Cardiac septum (tissue), 1 donor: ENCODE measurements at regions not wholly inside any gene's neighbourhood (a gene's known extent, or its start where the extent isn't known, plus 50 kb on each side); places are given as distances from the start of the nearest gene placed in this dataset.
A peak's percentile ranks its signal among the peaks of the same experiment; 100 is the strongest.

ENCODE experiments used
- DNase-seq: peaks from one replicate; pipeline ENCODE4 v3.0.0-alpha.2; 2020; ENCODE audit warnings: low spot score
- intact Hi-C: fragments of 100-400 bp; cut with DNase I; formaldehyde crosslinking; loops from one replicate; pipeline ENCODE4 v1.14.0; 2022
- donor health status: DM: no; HTN: no; CAD: no.

- peak; percentile 54 for DNase-seq
- intact Hi-C loops: no loop called here
Observed at GRCh38 chr3:197432384-197433127, 123.2 kb downstream of the BDH1 start.

- DNase-seq: peak; percentile 63
- intact Hi-C loops: no loop called here
Observed at GRCh38 chr3:197431346-197431910, 124.3 kb downstream of the BDH1 start.

GRCh38 chr3:197430934-197431333 is 124.8 kb downstream of the BDH1 start:
- no peak for DNase-seq
- intact Hi-C loops: no loop called here

- intact Hi-C loops: no loop called here
Observed at GRCh38 chr3:197430502-197430901, 125.3 kb downstream of the BDH1 start.

GRCh38 chr3:197428952-197429351 is 126.8 kb downstream of the BDH1 start:
- peak; percentile 2 for DNase-seq
- intact Hi-C loops: loop anchor here (1.0 to 5.0 kb wide), 3 partner anchors 34 to 117 kb away; no protein-coding TSS in a partner anchor

More at GRCh38 chr3:197430502-197430901, 125.3 kb downstream of the BDH1 start:
- DNase-seq: peak; percentile 19

- intact Hi-C loops: loop anchor here (1.0 to 5.0 kb wide), 3 partner anchors 33 to 116 kb away; no protein-coding TSS in a partner anchor
- DNase-seq: peak; percentile 84
Observed at GRCh38 chr3:197428117-197428801, 127.5 kb downstream of the BDH1 start.

- intact Hi-C loops: loop anchor here (5.0 kb wide), 1 partner anchor 115 kb away; no protein-coding TSS in a partner anchor
- peak; percentile 47 for DNase-seq
Observed at GRCh38 chr3:197427021-197427420, 128.6 kb upstream of the DLG1 start.

GRCh38 chr3:197426121-197426566 is 127.7 kb upstream of the DLG1 start:
- intact Hi-C loops: loop anchor here (5.0 kb wide), 1 partner anchor 114 kb away; no protein-coding TSS in a partner anchor
- DNase-seq: peak; percentile 67

- no peak for DNase-seq
- intact Hi-C loops: loop anchor here (5.0 kb wide), 1 partner anchor 113 kb away; no protein-coding TSS in a partner anchor
Observed at GRCh38 chr3:197425485-197426120, 127.2 kb upstream of the DLG1 start.

GRCh38 chr3:197424674-197425484 is 126.5 kb upstream of the DLG1 start:
- intact Hi-C loops: loop anchor here (5.0 kb wide), 1 partner anchor 113 kb away; no protein-coding TSS in a partner anchor
- peak; percentile 53 for DNase-seq

GRCh38 chr3:197424266-197424665 is 125.9 kb upstream of the DLG1 start:
- DNase-seq: peak; percentile 41
- intact Hi-C loops: no loop called here

GRCh38 chr3:197423376-197423775 is 125.0 kb upstream of the DLG1 start:
- DNase-seq: peak; percentile 73
- intact Hi-C loops: no loop called here

GRCh38 chr3:197422506-197422905 is 124.1 kb upstream of the DLG1 start:
- DNase-seq: no peak
- intact Hi-C loops: no loop called here

- intact Hi-C loops: no loop called here
Observed at GRCh38 chr3:197421021-197421420, 122.6 kb upstream of the DLG1 start.

GRCh38 chr3:197420566-197420965 is 122.2 kb upstream of the DLG1 start:
- peak; percentile 59 for DNase-seq
- intact Hi-C loops: no loop called here

More at GRCh38 chr3:197421021-197421420, 122.6 kb upstream of the DLG1 start:
- peak; percentile 64 for DNase-seq

- DNase-seq: peak; percentile 66
Observed at GRCh38 chr3:197420115-197420514, 121.7 kb upstream of the DLG1 start.

GRCh38 chr3:197419696-197420095 is 121.3 kb upstream of the DLG1 start:
- DNase-seq: peak; percentile 54
- intact Hi-C loops: no loop called here

More at GRCh38 chr3:197420115-197420514, 121.7 kb upstream of the DLG1 start:
- intact Hi-C loops: no loop called here

GRCh38 chr3:197417911-197418618 is 119.7 kb upstream of the DLG1 start:
- DNase-seq: peak; percentile 56
- intact Hi-C loops: no loop called here
